ENCODE measurements at regions not wholly inside any gene's neighbourhood (a gene's known extent, or its start where the extent isn't known, plus 50 kb on each side); places are given as distances from the start of the nearest gene placed in this dataset.
A peak's percentile ranks its signal among the peaks of the same experiment; 100 is the strongest.

DNA sequence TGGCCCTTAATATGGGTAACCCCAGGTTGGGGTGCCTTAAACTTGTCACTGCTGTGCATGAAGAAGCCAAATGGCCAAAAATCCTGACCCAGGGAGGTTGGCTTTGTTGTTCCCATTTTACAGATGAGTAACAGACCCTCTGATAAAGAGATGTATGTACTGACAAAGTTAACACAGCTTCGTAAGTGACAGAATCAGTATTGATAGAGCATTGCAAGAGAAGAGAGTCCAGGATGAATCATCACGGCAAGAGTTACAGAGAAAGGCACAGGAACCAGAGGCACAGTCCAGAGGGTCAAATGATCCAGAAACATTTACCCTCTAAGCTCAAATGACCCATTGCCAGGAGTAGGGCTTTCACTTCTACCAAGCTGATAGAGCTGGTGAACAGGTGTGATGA, 103.8 kb upstream of the SMC2 start:
- no peak for DNase-seq (ENCODE audit: low read depth)
- Histone ChIP-seq H3K27me3 (ENCODE audit: control insufficient read depth, insufficient read depth, low read length) (no peaks in the 10 kb centered on the region), H3K4me3 (ENCODE audit: low read depth, low read length) (no peak overlapping the region), H3K36me3 (ENCODE audit: control insufficient read depth, insufficient read depth, low read length) (no peaks in the 10 kb centered on the region)
- TF ChIP-seq, protein P1, sequence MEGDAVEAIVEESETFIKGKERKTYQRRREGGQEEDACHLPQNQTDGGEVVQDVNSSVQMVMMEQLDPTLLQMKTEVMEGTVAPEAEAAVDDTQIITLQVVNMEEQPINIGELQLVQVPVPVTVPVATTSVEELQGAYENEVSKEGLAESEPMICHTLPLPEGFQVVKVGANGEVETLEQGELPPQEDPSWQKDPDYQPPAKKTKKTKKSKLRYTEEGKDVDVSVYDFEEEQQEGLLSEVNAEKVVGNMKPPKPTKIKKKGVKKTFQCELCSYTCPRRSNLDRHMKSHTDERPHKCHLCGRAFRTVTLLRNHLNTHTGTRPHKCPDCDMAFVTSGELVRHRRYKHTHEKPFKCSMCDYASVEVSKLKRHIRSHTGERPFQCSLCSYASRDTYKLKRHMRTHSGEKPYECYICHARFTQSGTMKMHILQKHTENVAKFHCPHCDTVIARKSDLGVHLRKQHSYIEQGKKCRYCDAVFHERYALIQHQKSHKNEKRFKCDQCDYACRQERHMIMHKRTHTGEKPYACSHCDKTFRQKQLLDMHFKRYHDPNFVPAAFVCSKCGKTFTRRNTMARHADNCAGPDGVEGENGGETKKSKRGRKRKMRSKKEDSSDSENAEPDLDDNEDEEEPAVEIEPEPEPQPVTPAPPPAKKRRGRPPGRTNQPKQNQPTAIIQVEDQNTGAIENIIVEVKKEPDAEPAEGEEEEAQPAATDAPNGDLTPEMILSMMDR (IDR thresholded peaks at IDR 0.05; ENCODE audit: insufficient read depth, low read length, severe bottlenecking) = no peak
- no peak for FAIRE-seq

DNA sequence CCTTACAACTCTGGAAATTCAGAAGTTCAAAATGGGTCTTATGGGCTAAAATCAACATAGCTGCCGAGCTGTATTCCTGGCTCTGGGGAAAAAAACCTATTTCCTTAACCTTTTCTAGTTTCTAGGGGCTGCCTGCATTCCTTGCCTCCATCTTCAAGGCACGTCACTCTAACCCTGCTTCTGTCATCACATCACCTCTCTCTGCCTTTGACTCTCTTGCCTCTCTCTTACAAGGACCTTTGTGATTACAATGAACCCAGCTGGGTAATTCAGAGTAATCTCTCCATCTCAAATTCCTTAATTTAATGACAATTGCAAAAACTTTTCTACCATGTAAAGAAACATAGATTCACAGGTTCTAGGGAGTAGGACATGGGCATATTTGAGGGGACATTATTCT, 103.1 kb upstream of the SMC2 start:
- FAIRE-seq (no peak), DNase-seq (ENCODE audit: low read depth) (no peak)
- H3K36me3 ChIP-seq (ENCODE audit: control insufficient read depth, insufficient read depth, low read length) = no peaks in the 10 kb centered on the region
- H3K27me3 ChIP-seq (ENCODE audit: control insufficient read depth, insufficient read depth, low read length) = no peaks in the 10 kb centered on the region
- TF ChIP-seq, protein P1 (IDR thresholded peaks at IDR 0.05; ENCODE audit: insufficient read depth, low read length, severe bottlenecking) = no peak
- no peak overlapping the region for H3K4me3 ChIP-seq (ENCODE audit: low read depth, low read length)

DNA sequence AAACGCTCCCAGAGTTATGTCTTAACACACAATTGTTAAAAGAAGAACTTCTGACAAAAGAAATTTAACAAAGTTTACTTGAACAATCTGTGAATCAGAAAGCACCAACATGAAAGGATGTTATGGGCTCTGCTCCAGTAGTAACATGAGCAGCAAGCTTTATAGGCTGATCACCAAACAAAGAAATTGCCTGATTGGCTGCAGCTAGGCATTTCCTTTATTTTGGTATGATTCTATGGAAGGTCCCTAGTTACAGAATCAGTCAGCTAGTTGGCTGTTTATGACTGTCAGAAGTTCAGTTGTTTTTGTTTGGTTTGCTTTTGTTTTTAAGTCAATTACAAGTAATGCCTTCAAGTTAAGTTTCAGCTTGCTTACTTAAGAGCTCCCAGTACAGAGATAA, 102.4 kb upstream of the SMC2 start:
- Histone ChIP-seq H3K36me3 (ENCODE audit: control insufficient read depth, insufficient read depth, low read length) (no peaks in the 10 kb centered on the region), H3K27me3 (ENCODE audit: control insufficient read depth, insufficient read depth, low read length) (no peaks in the 10 kb centered on the region), H3K4me3 (ENCODE audit: low read depth, low read length) (no peak overlapping the region)
- FAIRE-seq (no peak), DNase-seq (ENCODE audit: low read depth) (no peak)
- TF ChIP-seq, protein P1 (IDR thresholded peaks at IDR 0.05; ENCODE audit: insufficient read depth, low read length, severe bottlenecking) = no peak

DNA sequence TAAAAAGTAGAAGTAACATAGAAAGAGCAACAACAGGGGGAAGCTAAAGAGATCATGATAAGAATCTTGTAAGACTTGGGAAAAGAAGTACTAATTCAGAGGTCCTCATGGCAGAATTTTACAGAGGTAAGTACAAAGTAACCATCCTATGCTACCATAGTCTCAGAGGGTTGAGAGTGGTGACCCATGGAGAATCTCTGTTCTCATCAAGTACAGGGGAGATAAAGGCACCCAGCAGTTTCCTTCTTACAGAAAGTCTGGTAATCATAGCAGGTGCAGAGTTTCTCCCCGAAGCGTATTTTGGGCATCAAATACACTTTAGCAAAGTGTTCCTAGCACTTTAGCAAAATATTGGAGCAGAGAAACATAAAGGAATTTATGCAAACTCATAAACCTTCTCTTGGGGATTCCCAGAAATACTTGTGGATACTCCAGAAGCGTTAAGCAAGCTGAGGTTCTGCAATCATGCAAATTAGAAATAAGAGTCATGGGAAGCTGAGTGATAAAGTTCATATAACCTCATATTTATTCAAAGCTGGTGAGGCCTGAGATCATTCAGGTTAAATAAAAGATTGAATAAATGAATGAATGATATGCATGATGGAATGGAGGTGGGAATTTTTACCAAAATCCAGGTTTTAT, 101.0 kb upstream of the SMC2 start:
- DNase-seq (ENCODE audit: low read depth) = peak; percentile 5
- Histone ChIP-seq H3K36me3 (ENCODE audit: control insufficient read depth, insufficient read depth, low read length) (no peaks in the 10 kb centered on the region), H3K27me3 (ENCODE audit: control insufficient read depth, insufficient read depth, low read length) (no peaks in the 10 kb centered on the region), H3K4me3 (ENCODE audit: low read depth, low read length) (no peak overlapping the region)
- TF ChIP-seq, protein P1 (IDR thresholded peaks at IDR 0.05; ENCODE audit: insufficient read depth, low read length, severe bottlenecking) = no peak
- no peak for FAIRE-seq

DNA sequence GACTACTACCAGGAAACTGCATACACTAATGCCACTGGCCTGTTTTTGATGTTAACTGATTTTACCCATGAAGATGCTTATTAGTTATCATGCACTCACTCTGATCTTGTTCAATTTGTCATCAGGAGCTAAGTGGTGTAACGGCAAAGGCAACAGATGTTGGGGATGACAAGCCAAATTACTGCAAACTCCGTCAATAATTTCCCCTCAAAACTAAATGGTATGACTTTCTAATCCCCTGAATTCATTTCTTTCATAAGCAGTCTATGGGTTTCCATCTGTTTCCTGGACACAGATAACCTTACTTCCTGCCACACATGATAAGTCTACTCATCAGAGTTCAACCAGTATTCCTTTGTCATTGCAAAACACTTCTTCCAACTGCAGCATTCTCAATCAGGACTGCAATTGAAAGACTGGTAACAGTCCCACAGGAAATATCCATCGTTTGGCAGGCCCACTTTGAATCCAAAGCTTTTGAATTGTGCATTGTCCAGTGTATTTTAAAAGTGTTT, 96.2 kb upstream of the SMC2 start:
- no peaks in the 10 kb centered on the region for H3K27me3 ChIP-seq (ENCODE audit: control insufficient read depth, insufficient read depth, low read length)
- no peak overlapping the region for H3K4me3 ChIP-seq (ENCODE audit: low read depth, low read length)
- TF ChIP-seq, protein P1 (IDR thresholded peaks at IDR 0.05; ENCODE audit: insufficient read depth, low read length, severe bottlenecking) = no peak
- no peaks in the 10 kb centered on the region for H3K36me3 ChIP-seq (ENCODE audit: control insufficient read depth, insufficient read depth, low read length)
- DNase-seq (ENCODE audit: low read depth) (no peak), FAIRE-seq (no peak)

All from bronchial epithelial cell (primary cell).